Stimulated activated CD8-positive, alpha-beta memory T cell treated with anti-CD3 and anti-CD28 coated beads, Interleukin-15, amount 100 ng/mL, for 48 hours (primary cell): ENCODE measurements at regions not wholly inside any gene's neighbourhood (a gene's known extent, or its start where the extent isn't known, plus 50 kb on each side); places are given as distances from the start of the nearest gene placed in this dataset.

Source experiments
- DNase-seq, 2 donors: peaks; one replicate each; pipeline ENCODE4 v3.0.0-alpha.2; 2020; ENCODE audit warnings: low read depth in 2 of 2

GRCh38 chr7:112882991-112883390 lies 92.8 kb upstream of the TMEM168 start:
- no peak for DNase-seq

- DNase-seq: no peak
These were observed 92.3 kb upstream of the TMEM168 start for GRCh38 chr7:112882511-112882910.

- no peak for DNase-seq
These were observed 91.8 kb upstream of the TMEM168 start for GRCh38 chr7:112882022-112882421.

GRCh38 chr7:112880818-112881418 lies 90.7 kb upstream of the TMEM168 start:
- DNase-seq: no peak

- DNase-seq: no peak
These were observed 87.7 kb upstream of the TMEM168 start for GRCh38 chr7:112877691-112878460.

- no peak for DNase-seq
These were observed 86.7 kb upstream of the TMEM168 start for GRCh38 chr7:112876877-112877276.

- no peak for DNase-seq
These were observed 84.7 kb upstream of the TMEM168 start for GRCh38 chr7:112874909-112875308.

- no peak for DNase-seq
These were observed 83.8 kb upstream of the TMEM168 start for GRCh38 chr7:112873831-112874553.

GRCh38 chr7:112869111-112869774 lies 79.0 kb upstream of the TMEM168 start:
- DNase-seq: peak; percentile 6 to 19

- no peak for DNase-seq
These were observed 78.4 kb upstream of the TMEM168 start for GRCh38 chr7:112868609-112869008.

- DNase-seq: no peak
These were observed 76.2 kb upstream of the TMEM168 start for GRCh38 chr7:112866424-112866823.

- no peak for DNase-seq
These were observed 74.2 kb upstream of the TMEM168 start for GRCh38 chr7:112864380-112864779.

GRCh38 chr7:112858838-112859237 lies 68.6 kb upstream of the TMEM168 start:
- no peak for DNase-seq

GRCh38 chr7:112855227-112855626 lies 65.0 kb upstream of the TMEM168 start:
- no peak for DNase-seq

- DNase-seq: no peak
These were observed 64.0 kb upstream of the TMEM168 start for GRCh38 chr7:112854169-112854568.

- DNase-seq: no peak
These were observed 63.2 kb upstream of the TMEM168 start for GRCh38 chr7:112853422-112853821.

- no peak for DNase-seq
These were observed 53.0 kb upstream of the TMEM168 start for GRCh38 chr7:112843151-112843550.
